GM18508 (cell line): ENCODE measurements at regions not wholly inside any gene's neighbourhood (a gene's known extent, or its start where the extent isn't known, plus 50 kb on each side); places are given as distances from the start of the nearest gene placed in this dataset.
"Not testable (repeated sequence)": the region's sequence is repeated elsewhere in the genome, so short reads cannot be mapped to it uniquely, and the experiment has no call there.

Source experiments
- ATAC-seq: cut with Tn5 transposase; IDR thresholded peaks from one replicate; pipeline ENCODE4 v1.9.1; 2021; ENCODE audit warnings: moderate number of reproducible peaks; ENCODE audit not compliant: insufficient read depth, unreplicated experiment

DNA sequence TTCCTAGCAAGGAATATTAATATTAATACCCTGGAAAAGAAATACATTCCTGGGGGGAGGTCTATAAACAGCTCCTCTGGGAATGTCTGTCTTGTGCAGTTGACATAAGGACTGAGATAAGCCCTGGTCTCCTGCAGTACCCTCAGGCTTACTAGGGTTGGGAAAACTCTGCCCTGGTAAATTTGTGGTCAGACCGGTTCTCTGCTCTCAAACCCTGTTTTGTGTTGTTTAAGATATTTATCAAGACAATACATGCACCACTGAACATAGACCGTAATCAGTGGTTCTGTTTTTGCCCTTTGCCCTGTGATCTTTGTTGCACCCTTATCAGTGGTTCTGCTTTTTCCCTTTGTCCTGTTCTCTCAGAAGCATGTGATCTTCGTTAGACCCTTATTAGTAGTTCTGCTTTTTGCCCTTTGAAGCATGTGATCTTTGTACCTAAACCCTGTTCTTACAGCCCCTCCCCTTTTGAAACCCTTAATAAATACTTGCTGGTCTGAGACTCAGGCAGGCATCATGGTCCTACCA, 112.3 kb upstream of the CRBN start:
- not testable (repeated sequence) for ATAC-seq

DNA sequence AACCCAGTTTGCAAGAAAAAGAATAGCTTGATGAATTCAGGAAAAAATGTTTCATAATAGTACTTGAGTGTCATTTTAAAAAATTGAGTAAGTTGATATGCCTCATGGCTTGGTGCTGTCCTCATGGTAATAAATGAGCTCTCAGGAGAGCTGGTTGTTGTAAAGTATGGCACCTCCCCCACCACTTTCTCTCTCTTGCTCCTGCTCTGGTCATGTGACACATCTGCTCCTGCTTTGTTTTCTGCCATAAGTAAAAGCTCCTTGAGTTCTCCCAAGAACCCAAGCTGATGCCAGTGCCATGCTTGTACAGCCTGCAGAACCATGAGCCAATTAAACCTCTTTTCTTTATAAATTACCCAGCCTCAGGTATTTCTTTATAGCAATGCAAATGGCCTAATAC, 108.8 kb upstream of the CRBN start:
- ATAC-seq: no peak

DNA sequence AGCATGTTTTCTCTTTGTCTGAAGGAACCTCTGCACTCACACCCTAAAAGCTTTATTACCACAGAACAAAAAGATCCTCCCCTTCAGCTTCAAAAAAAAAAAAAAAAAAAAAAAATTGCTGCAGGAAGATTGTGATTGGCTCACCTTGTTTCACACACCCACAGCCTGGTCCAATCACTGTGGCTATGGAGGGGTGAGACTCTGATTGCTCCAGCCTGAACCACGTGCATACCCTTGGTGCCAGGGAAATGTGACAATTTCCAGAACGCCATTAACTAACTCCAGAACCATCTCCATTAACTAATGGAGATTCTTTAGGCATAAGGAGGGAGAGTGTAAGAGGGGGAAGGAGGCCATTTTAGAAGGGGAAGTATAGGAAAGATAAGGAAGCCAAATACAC, 106.5 kb upstream of the CRBN start:
- no peak for ATAC-seq

DNA sequence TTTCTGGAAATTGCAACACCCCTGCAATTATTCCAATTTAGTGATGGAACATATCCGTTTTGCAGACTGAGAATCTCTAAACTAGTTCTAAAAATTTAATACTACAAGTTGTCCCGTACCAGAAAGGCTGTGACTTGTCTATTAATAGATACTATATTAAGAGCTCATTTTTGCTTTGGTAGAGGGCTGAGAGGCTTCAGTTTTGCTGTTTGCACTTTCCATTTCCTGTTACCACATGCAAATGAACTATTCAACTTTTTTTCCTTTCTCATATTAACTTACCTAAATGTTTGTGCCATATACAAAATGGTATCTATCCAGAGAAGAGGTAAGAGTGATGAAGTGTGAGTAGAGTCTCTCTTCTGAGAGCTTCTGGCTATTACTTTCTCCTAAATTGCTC, 101.5 kb upstream of the CRBN start:
- ATAC-seq: peak; percentile 70

DNA sequence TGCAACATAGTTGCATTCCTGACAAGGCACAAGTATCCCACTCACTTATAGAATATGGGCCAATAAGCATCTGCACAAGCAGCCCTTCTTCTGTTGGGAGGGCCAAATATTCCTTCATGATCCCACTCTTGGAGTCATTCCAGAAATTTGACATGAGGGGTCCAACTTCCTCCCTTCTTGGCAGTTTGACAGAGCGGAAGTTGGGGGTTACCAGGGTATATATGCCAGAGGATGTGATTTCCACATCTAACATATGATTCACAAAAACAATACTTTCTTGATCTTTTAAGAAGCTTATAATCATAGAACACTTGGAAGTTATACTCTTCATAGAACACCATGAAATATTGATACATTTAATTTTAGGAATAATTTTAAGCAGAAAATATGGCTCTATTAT, 100.9 kb upstream of the CRBN start:
- ATAC-seq: no peak

DNA sequence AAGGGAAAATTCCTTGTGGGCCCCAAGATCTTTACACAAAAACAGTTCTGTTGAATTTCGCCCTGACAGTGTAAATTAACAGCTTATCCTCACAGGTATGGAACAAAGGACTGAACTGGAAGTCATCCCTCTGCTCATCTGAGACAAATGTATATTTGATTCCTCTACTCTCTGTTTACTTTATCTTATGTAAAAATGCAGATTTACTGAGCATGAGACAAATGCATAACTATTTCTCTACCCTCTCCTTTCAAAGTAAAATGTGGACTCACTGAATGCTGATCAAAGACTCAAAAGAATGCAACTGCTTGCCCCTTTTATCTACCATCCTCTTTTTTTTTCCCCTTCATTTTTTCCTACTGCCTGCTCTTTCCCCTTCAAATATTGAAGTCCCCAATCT, 98.6 kb upstream of the CRBN start:
- no peak for ATAC-seq

DNA sequence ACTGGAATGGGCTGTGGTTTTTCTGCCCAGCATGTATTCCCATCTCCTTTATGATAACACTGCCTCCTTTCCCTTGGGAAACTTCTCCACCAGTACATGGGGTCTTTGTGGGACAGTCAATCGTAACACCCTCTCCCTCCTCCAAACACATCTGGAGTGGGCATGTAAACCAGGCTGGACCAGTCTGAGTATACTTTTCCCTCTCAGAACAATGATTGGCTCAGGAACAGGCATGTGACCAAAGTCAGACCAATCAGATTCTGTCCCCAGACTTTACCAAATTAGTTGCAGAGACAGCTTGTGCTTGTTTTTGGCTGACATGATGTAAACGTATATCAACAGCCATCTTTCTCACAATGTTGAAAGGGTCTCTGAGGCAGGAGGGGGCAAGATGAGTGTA, 97.1 kb upstream of the CRBN start:
- no peak for ATAC-seq

DNA sequence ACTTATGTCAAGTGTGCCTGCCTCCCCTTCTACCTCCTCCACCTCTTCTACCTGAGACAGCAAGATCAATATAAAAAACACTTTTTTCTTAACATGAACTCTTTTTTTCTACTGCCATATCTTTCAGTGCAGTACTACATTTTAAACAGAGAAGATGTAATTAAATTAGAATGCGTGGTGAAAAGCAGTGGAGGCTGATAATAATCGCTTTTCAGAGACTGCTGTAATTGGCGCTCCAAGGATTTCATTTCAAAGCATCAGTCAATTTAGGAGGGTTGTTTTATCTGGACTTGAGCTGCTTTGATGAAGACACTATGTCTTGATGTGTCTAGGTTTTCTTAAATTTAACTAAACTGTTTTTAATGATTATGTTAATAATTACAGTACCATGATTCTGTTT, 85.3 kb upstream of the CRBN start:
- no peak for ATAC-seq

DNA sequence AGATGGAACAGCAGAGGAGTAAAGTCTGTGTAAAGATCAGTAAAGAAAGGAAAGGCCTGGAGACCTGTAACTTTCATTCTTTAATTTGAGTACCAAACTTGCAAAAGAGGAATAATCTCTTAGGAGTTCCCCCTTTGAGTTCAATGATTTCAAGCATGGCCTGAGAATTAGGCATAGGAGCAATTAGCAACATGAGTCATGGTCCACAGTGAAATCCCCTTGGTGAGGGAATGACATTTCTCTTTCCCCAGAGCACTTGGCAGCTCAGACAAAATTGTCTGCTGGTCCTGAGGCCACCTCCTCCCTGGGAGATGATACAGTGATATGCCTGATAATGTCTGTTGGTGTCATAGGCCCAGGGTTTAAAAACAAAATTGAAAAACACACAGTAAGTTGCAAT, 81.4 kb upstream of the CRBN start:
- ATAC-seq: peak; percentile 56

DNA sequence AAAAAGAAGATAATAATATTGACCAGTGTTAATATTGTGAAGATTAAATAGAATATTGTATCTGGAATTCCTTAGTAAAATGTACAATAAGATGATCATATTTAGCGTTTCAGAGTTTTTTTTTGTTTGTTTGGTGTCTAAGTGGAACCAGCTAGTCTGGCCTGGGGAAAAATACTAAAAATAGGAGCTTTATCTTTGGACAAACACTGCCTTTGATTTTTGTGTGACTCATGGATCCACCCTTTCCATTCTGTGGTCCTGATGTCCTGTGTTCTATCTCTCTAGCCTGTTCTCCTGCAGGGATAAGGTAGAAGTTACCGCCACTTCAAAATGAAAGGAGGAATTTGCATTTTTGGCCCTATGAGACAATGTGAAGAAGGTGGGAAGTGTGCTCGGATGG, 79.7 kb upstream of the CRBN start:
- ATAC-seq: no peak

DNA sequence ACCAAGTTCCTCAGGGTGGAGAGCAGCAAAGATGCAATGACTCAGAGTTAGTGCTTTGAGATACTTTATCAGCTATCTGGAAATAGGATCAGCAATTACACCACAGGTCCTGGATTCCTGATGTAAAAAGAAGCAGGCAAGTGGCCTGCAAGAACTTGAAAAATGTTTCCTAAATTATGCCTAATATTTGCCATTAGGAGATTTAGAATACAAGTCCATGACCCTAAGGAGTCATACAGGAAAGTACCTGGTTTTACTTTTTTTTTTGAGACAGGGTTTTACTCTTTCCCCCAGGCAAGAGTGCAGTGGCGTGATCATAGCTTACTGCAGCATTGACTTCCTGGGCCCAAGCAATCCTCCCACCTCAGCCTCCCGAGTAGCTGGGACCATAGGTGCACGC, 78.8 kb upstream of the CRBN start:
- no peak for ATAC-seq

DNA sequence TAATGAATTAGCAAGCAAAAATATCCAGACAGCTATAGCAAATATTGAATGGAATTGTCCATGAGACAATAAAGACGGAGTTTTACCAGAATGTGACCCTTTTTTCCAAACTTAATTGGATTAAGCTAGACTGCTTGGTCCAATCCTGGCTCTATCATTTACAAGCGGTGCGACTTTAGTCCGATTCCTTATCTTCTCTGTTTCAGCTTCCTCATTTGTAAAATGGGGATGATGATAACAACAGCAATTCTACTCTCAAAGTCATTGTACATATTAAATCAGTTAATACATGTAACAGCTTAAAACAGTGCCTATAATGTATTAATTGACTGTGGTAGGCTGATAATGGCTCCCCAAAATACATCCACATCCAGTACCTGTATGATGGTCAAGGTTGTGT, 62.1 kb upstream of the CRBN start:
- no peak for ATAC-seq

DNA sequence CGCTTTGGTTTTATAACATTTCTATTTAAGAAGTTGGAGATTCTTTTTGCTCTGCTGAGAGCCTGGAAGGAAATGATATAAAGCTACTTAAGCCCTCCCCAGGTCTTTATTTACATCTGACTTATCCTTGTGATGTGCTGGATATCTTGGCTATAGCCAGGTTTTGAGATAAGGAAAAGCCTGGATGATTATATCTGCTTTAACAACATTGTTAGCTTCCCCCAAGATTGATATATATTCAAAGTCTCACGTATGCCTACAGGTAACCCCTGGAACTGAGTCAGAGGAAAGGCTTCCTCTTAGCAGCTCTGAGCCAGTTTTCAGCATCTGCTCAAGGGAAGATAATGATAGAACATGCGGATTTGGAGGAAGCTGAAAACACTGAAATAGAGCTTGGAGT, 61.5 kb upstream of the CRBN start:
- no peak for ATAC-seq

DNA sequence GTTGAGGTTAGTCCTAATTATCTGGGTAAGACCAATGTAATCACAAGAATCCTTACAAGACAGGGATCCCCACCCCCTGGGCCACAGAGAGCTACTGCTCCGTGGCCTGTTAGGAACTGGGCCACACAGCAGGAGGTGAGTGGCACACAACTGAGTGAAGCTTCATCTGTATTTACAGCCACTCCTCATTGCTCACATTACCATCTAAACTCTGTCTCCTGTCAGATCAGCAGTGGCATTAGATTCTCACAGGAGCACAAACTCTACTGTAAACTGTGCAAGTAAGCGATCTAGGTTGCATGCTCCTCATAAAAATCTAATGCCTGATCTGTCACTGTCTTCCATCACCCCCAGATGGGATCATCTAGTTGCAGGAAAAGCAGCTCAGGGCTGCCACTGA, 58.5 kb upstream of the CRBN start:
- no peak for ATAC-seq

DNA sequence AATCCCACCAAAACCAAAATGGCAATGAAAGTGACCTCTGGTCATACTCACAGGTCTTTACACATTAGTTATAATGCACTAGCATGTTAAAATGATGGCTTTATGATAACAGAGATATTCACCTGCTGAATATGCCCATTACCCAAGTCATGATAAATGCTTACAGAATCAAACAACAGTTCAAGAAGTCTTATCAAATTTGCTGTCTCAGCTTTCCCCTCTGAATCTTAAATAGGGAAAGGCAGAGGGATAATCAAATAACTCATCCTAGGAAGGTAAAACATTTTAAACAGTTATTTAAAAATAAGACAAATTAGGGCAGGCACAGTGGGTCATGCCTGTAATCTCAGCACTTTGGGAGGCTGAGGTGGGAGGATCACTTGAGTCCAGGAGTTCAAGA, 52.8 kb upstream of the CRBN start:
- no peak for ATAC-seq
